NCI-H69 (cell line): ENCODE measurements at regions not wholly inside any gene's neighbourhood (a gene's known extent, or its start where the extent isn't known, plus 50 kb on each side); places are given as distances from the start of the nearest gene placed in this dataset.

Experiments used
- DNase-seq: peaks from one replicate; lab custom pipeline; 2025; lab: John Stamatoyannopoulos, UW

DNA sequence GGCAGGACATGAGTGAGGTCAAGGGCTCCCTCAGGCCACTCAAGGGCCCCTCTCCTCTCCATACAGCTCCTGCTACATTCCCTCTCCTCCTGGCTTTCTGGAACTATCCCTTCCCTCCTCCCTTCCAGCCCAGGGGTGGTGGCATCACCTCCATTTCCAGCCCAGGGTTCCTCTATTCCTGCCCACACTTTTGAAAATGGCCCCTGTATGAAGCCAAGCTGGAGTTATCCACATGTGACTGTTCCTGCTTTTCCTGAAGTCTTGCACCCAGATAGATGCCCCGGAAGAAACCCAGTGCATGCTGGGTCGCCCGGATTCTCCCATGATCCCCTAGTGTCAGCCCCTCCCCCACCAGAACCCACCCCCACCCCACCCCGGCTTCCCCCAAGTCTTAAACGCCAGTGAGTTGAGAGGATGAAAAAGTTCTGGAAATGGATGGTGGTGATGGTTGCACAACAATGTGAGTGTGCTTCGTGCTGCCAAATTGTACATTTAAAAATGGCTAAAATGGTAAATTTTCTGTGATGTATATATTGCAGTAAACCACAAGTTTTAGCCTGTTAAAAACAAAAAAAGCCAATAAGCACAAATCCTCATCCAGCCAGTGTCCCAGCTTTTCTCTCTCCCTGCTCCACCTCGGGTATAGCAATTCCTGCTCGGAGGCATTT lies 136.9 kb downstream of the SCARB1 start:
- DNase-seq = no peak

- no peak for DNase-seq
Measured at GRCh38 chr12:124725597-124726237, 137.9 kb downstream of the SCARB1 start.

- no peak for DNase-seq
Measured at GRCh38 chr12:124725099-124725498, 138.6 kb downstream of the SCARB1 start.

DNA sequence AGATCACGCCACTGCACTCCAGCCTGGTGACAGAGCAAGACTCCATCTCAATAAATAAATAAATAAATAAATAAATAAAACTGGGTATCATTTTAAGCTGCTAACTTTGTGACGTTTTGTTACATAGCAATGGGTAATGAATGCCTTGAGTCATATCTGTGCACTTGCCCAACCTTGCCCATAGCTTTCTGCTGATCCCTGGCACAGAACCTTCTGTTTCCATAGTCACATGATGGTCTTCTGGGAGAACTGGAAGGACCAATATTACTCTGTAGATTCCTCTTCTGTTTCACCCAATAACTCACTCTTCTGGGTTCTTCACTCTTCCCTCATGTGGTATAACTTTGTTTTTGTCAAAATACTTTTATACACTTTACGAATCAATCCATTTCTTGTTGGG lies 140.8 kb downstream of the SCARB1 start:
- no peak for DNase-seq

DNA sequence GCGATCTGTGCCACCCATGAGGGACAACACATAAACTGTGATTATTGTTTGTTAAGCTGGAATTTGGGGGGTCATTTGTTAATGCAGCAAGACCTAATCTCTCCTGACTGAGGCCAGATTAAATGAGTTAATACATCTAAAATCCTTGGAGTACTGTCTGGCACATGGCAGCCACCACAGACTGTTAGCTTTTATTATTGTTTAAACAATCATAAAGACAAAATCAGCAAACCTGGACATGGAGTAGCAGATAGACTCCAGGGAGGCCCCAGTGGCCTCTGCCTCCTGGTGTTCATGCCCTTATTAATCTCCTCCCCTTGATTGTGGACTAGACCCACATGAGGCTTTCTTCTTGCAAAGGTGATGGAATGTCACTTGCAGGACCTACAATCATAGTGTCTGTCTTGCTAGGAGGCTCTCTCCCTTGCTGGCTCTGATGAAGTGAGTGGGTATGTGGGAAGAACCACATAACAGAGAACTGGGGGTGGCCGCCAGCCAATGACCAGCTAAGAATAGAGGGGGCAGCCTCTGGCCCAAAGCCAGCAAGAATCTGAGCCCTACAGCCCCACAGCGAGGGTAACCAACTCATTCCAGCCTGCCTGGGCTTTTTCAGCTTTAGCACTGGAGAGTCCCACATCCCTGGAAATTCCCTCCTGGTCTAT lies 142.0 kb downstream of the SCARB1 start:
- DNase-seq = peak; percentile 37

DNA sequence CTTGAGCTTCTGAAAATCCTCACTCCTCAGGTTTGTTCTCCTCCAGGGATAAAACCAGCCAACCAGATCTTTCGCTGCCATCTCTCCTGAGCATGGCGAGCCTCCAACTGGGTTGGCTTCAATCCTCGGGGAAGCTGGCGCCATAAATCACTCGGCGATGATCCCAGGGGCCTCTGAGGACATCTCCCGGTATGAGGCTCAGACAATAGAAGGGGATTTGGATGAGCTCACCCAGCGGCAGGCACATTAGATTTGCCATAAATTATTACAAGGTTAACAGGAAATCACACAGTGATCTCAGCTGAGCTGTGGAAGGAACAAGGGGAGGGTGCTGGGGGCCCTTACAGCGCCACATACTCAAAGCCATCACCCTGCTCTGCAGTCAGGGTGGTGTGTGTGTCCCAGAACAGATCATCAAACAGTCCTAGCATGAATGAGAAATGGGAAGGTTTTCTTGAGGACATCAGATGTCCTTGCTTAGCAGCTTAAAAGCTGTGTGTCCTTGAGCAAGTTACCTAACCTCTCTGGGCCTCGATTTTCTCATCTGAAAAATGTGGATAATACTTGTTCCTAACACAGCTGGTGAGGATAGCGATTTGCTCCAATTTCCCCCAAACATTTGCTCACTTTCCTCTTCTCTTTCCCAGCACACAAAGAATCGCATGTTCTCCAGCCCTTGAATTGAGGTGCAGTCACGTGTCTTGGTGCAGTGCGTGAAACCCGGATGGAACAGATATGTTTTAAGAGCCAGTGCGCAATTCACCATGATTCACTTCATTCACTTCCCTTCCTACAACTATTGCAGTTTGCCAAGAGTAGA lies 142.8 kb downstream of the SCARB1 start:
- peak; percentile 98 for DNase-seq

DNA sequence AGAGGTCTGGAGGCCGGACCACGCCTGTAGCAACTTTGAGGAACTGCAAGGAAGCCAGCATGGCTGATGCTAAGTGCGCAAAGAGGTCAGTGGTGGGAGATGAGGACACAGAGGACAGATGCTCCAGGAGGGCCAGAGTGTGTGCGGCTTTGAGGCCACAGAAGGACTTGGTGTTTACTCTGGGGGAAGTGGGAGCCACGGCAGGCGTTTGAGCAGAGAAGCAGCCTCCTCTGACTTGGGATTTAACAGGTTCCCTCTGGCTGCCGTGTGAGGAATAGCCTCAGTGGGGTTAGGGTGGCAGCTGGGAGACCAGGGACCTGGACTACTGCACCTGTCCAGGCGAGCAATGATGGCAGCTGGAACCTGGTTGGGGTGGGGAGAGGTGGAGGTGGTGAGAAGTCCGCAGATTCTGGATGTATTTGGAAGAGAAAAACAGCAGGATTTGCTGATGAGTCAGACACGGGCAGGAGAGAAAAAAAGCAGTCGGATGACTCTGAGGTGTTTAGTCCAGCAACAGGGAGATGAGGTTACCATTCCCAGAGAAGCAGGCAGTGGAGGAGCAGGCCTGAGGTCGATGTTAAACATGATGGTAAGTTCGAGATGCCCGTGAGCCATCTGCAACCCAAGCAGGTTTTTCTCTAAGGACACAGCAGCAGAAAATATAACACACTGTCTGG lies 143.5 kb downstream of the SCARB1 start:
- peak; percentile 89 for DNase-seq

- no peak for DNase-seq
Measured at GRCh38 chr12:124719231-124719630, 144.4 kb downstream of the SCARB1 start.

DNA sequence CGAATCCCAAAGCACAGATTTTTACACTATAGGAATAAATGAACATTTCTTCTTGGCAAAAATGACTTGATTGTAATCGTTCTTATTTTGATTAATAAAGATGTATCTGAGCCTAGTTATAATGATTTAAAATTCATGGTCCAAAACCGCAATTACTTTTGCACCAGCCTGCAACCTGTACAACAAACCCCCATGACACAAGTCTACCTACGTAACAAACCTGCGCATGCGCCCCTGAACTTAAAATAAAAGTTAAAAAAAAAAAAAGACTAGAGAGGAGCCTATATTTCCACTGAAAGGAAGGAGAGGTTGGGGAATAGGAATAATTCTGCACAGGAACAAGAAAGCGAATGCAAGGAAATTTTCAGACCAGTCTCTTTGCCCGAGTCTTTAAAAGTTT lies 145.2 kb downstream of the SCARB1 start:
- DNase-seq = no peak

GRCh38 chr12:124718036-124718435 lies 145.6 kb downstream of the SCARB1 start:
- no peak for DNase-seq

DNA sequence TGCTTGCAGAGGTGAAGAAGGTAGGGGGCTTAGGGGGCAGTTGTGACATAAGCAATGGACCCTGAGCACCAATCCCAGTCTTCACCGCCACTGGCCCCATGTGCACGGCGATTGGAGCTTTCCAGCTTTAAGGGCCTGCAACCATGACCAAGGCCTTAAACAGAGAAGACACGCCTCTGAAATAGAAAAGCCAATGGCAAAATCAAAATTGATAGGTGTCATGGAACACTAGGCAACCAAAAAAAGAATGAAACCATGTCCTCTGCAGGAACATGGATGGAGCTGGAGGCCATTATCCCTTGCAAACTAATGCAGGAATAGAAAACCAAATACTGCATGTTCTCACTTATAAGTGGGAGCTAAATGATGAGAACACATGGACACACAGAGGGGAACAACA lies 146.3 kb downstream of the SCARB1 start:
- DNase-seq = no peak

DNA sequence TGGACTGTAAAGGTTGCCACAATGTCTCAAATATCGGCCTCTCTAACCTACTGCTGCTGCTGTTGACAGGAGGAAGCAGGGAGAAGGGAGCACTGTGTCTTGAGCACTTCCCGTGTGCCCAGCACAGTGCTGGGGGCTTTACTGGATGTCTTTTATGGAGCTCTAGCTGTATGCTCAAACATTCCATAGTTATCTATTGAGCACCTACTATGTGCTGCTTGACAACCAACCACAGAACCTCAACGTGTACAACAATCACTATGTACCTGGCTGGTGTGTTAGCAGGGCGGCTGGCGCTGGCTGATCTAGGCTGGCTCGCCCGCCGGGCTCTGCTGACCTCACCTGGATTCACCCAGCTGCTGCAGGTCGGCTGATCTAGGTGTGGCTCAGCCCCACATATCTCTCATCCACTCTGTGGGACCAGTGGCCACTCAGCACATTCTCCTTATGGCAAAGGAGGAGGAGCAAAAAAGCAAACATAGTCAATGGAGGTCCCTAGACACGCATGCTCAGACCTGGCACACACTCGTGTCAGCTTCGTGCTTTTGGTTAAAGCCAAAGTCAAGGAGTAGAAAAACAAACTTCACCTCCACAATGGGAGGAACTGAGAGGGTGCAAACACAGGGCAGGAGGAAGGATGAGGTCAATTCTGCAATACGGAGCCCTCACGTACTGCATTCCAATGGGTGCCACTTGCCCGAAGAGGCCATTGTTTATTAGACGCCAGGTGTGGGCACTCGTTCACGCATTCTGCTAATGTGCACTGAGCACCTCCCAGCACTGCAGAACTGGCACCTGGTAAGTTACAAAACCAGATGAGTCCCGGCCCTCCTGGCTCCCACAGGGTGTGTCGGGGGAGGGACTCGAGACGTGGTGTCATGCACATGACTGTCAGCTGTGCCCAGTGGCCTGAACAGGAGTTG lies 147.2 kb downstream of the SCARB1 start:
- peak; percentile 47 for DNase-seq

DNA sequence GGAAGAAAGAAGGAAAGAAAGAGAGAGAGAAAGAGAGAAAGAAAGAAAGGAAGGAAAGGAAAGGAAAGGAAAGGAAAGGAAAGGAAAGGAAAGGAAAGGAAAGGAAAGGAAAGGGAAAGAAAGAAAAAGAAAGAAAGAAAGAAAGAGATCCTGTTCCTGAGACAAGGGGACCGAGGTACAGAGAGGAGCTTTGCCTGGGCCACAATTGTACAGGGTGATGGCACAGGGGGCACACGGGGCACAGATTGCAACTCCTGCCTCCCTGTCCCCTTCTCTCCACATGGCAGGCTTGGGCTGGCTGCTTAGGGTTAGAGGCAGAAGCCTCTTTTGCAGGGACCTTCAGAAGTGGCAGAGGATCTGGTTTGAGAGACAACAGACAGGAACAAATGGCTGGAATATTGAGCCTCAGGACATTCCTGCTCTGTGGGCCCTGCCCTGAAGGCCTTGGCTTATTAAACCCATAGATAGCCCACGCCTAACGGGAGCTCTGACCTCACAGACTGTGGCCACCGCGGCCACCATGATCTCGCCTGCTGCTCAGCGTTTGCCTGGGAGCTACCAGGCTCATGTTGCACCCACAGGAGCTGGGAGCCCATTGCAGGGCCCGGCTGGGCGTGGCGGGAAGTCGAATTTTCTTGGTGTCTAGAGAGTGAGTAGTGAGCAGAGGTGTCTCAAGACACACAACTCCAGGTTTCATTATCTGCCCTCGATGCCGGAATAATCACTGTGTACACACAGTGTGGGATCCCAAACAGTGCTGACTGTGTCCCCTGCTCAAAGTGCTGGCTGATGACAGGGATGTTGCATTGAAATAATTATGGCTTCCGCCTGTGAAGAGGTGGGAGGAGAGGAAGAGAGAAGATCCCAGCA lies 147.9 kb upstream of the NCOR2 start:
- peak; percentile 96 for DNase-seq

DNA sequence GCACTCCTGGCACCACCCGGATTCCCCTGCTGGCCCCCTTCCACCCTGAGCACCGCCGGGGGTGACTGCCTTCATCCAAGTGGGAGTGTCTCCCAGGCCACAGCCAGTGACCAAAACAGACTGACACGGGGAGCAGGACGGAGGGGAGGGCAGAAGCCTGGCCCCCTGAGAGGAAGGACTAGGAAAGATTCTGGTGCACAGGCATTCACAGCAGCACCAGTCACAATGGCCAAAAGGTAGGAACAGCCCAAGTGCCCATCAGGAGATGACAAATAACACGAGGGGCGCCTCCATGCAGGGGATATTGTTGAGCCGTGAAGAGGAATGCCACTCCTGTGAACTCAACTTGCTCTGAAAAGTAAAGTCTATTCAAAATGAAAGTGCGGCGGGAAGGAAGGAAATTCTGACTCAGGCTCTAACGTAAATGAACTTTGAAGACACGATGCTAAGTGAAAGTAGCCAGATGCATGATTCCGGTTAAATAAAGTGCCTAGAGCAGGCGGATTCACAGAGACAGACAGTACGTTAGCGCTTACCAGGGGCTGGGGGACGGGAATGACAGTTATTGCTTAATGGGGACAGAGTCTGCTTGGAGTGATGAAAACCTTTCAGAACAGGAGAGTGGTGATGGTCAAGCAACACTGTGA lies 146.1 kb upstream of the NCOR2 start:
- no peak for DNase-seq

GRCh38 chr12:124713041-124713435 lies 145.6 kb upstream of the NCOR2 start:
- no peak for DNase-seq

DNA sequence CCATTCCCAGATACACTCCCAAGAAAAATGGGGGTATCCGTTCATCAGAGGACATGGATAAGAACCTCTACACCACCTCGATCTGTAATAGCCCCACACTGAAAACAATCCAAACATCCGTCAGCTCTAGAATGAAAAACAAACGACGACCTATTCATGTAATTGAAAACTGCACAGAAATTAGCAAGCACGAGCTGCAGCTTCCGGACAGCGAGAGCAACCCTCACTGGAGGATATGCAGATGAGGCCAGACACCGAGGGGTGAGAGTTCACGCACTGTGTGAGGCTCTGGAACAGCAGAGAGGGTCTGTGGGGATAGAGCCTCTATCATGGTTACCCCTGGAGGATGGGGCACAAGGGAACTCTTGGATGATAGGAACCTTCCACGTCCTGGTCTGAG lies 143.9 kb upstream of the NCOR2 start:
- no peak for DNase-seq

DNA sequence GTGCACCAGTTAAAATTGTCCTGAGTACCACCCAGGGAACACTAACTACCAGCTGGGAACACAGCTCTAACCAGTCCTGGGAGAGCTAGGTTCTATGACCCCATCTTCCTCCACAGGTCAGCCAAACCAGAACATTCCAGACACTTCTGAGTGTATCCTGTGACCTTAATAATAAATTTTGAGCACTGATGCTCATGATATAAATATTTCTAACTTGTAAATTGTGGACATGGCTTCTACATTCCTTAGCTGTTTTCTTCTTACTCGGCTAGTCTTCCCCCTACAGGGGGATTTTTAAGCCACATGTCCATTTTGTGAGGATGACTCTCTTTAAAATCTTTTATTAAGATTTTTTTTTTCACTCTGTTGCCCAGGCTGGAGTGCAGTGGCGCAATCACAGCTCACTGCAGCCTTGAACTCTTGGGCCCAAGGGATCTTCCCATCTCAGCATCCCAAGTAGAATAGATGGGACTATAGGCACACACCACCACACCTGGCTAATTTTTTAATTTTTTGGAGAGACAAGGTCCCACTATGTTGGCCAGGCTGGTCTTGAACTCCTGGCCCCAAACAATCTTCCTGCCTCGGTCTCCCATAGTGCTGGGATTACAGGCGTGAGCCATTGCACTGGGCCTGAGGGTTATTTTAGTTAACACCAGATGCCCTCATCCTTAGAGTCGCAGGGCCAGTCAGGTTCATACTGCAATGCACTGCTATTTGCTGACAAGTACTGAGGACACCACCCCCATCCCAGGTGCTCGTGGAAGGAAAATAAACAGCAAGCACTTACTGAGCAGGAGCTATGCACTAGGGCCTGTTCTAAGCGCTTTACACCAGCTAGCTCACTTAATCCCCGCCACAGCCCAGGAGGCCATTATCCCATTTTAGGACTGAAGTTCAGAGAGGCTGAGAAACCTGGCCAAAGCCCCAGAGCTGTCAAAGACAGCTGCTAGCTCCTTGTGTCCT lies 142.6 kb upstream of the NCOR2 start:
- peak; percentile 20 for DNase-seq

GRCh38 chr12:124707316-124707715 lies 139.9 kb upstream of the NCOR2 start:
- no peak for DNase-seq
